OCI-M2 (cell line): ENCODE measurements at regions not wholly inside any gene's neighbourhood (a gene's known extent, or its start where the extent isn't known, plus 50 kb on each side); places are given as distances from the start of the nearest gene placed in this dataset.

Experiments
- DNase-seq: peaks from one replicate; lab custom pipeline; 2025; ENCODE audit not compliant: unreplicated experiment; lab: John Stamatoyannopoulos, UW

GRCh38 chr13:63112799-63113395 lies 1697.2 kb upstream of the PCDH20 start:
- no peak for DNase-seq

GRCh38 chr13:63110466-63110865 lies 1694.8 kb upstream of the PCDH20 start:
- no peak for DNase-seq

- no peak for DNase-seq
Measured at GRCh38 chr13:63107179-63107943, 1691.7 kb upstream of the PCDH20 start.

- no peak for DNase-seq
Measured at GRCh38 chr13:63094717-63095116, 1679.1 kb upstream of the PCDH20 start.

- no peak for DNase-seq
Measured at GRCh38 chr13:63093907-63094469, 1678.3 kb upstream of the PCDH20 start.

- DNase-seq, result no peak
Measured at GRCh38 chr13:63092456-63092855, 1676.8 kb upstream of the PCDH20 start.

- no peak for DNase-seq
Measured at GRCh38 chr13:63090524-63090923, 1674.9 kb upstream of the PCDH20 start.

GRCh38 chr13:63088226-63088625 lies 1672.6 kb upstream of the PCDH20 start:
- no peak for DNase-seq

GRCh38 chr13:63086286-63086685 lies 1670.6 kb upstream of the PCDH20 start:
- no peak for DNase-seq

GRCh38 chr13:63085851-63086250 lies 1670.2 kb upstream of the PCDH20 start:
- no peak for DNase-seq

GRCh38 chr13:63081400-63082014 lies 1665.9 kb upstream of the PCDH20 start:
- no peak for DNase-seq

- no peak for DNase-seq
Measured at GRCh38 chr13:63075126-63075525, 1659.5 kb upstream of the PCDH20 start.

- DNase-seq, result no peak
Measured at GRCh38 chr13:63050287-63050686, 1634.6 kb upstream of the PCDH20 start.

- DNase-seq, result no peak
Measured at GRCh38 chr13:63048653-63049052, 1633.0 kb upstream of the PCDH20 start.

GRCh38 chr13:63044589-63045313 lies 1629.1 kb upstream of the PCDH20 start:
- DNase-seq, result no peak

- DNase-seq, result no peak
Measured at GRCh38 chr13:63042686-63043085, 1627.0 kb upstream of the PCDH20 start.

GRCh38 chr13:63041640-63042414 lies 1626.2 kb upstream of the PCDH20 start:
- no peak for DNase-seq

- DNase-seq, result no peak
Measured at GRCh38 chr13:63026285-63026797, 1610.7 kb upstream of the PCDH20 start.

- DNase-seq, result no peak
Measured at GRCh38 chr13:63025741-63026140, 1610.1 kb upstream of the PCDH20 start.

GRCh38 chr13:63024458-63024857 lies 1608.8 kb upstream of the PCDH20 start:
- no peak for DNase-seq
